HG02981 (cell line): ENCODE measurements at regions not wholly inside any gene's neighbourhood (a gene's known extent, or its start where the extent isn't known, plus 50 kb on each side); places are given as distances from the start of the nearest gene placed in this dataset.
"Not testable (repeated sequence)": the region's sequence is repeated elsewhere in the genome, so short reads cannot be mapped to it uniquely, and the experiment has no call there.

Experiments used
- ATAC-seq: cut with Tn5 transposase; IDR thresholded peaks from one replicate; pipeline ENCODE4 v1.9.1; 2021; ENCODE audit warnings: mild to moderate bottlenecking, moderate library complexity; ENCODE audit not compliant: unreplicated experiment

DNA sequence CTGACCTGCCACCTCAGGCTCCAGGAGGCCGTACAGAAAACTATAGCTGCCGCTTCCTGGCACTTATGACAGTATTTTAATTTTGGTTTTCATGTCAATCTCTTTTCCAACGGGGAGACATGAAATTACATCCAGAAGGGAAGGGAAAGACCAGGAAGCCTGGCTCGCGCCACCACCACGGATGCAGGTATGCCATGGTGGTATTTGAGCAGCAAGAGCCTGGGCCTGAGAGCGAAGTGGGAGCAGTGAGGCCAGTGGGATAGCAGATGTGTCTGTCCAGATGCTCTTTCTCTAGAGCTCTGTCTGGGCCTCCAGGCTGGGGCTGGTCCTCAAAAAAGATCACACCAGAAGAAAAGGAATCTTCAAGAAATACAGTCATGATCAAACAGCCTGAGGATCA is 82.5 kb upstream of the CPEB2 start:
- ATAC-seq: no peak

- ATAC-seq: no peak
Measured at GRCh38 chr4:14920237-14920636, 82.0 kb upstream of the CPEB2 start.

GRCh38 chr4:14920759-14921320 is 81.4 kb upstream of the CPEB2 start:
- no peak for ATAC-seq

GRCh38 chr4:14921781-14922180 is 80.5 kb upstream of the CPEB2 start:
- ATAC-seq: not testable (repeated sequence)

DNA sequence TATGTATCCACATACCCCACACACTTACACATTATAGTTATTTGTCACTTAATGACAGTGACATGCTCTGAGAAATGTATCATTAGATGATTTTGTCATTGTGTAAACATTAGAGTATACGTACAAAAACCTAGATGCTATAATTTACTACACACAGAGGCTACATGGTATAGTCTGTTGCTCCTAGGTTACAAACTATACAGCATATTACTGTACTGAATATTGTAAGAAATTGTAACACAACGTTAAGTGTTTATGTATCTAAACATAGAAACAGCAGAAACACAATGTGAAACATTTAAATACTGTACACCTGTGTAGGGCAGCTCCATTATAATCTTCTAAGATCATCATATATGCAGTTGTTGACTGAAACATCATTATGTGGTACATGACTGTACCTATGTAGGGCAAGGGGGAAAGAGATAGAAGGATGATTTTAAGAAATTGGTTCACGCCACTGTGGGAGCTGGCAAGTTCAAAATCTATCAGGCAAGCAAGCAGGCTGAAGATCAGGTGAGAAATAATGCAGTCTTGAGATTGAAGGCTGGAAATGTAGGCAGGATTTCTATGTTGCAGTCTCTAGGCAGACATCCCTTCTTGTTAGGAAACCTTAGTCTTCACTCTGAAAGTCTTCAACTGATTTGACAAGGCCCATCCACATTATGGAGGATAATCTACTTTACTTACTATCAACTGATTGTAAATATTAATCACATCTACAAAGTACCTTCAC is 78.0 kb upstream of the CPEB2 start:
- ATAC-seq: no peak

GRCh38 chr4:14924812-14925344 is 77.4 kb upstream of the CPEB2 start:
- ATAC-seq: no peak

DNA sequence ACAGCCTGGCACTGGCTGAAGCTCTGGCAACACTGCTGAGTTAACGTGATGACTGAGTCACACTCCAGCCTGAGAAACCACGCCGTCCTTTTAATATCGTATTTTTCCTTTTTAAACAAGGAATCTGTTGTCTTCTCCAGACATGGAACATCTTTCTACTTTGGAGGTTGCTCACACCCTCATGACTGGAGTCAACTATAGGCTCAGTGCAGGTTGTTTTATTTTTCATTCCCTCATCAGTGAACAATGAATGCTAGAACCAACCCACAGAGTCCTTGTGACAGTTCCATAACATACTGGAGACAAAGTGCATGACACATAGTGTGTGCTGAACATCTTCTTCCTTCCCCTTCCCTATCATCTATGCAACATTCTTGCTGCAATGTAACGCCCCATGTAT is 76.8 kb upstream of the CPEB2 start:
- ATAC-seq: no peak

- no peak for ATAC-seq
Measured at GRCh38 chr4:14926368-14926767, 75.9 kb upstream of the CPEB2 start.

DNA sequence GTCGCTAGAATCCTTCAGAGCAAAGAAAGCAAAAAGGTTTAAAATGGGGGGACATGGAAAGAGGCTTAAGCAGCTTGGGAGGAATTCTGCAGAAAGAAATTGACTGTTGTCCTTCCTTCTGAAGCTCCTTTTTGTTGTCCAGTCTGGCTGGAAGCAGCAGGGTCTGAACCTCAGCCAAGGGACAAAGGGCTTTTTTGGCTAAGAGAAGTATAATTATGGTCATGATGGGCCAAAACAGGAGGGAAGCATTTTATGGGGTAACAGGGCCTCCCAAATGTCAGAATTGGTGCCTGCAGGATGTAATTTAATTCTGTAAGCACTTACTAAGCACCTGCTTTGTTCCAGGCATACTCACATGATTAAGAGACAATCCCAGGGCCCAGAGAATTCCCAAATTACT is 74.2 kb upstream of the CPEB2 start:
- ATAC-seq: no peak

GRCh38 chr4:14929669-14930068 is 72.6 kb upstream of the CPEB2 start:
- ATAC-seq: no peak

GRCh38 chr4:14934704-14935390 is 67.4 kb upstream of the CPEB2 start:
- ATAC-seq: no peak

DNA sequence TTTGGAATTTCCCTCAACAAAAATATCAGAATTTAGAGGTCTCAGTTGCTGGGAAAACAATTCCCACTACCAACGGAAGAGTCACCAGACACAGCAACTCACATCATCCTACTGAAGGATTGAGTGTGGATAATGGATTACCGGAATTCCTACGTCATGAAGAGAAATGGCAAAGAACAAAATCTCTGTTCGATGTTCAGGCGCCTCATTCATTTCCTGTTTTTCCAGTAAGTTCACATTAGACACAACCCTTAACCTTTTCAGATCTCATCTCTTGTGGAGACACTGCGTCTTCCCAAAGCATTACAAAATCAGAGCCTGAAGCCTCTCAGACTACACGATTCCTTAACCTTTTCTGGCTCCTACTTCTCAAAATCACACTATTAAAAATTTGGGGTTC is 58.5 kb upstream of the CPEB2 start:
- no peak for ATAC-seq

- ATAC-seq: no peak
Measured at GRCh38 chr4:14952352-14952751, 49.9 kb upstream of the CPEB2 start.
